ENCODE measurements at regions not wholly inside any gene's neighbourhood (a gene's known extent, or its start where the extent isn't known, plus 50 kb on each side); places are given as distances from the start of the nearest gene placed in this dataset.

DNA sequence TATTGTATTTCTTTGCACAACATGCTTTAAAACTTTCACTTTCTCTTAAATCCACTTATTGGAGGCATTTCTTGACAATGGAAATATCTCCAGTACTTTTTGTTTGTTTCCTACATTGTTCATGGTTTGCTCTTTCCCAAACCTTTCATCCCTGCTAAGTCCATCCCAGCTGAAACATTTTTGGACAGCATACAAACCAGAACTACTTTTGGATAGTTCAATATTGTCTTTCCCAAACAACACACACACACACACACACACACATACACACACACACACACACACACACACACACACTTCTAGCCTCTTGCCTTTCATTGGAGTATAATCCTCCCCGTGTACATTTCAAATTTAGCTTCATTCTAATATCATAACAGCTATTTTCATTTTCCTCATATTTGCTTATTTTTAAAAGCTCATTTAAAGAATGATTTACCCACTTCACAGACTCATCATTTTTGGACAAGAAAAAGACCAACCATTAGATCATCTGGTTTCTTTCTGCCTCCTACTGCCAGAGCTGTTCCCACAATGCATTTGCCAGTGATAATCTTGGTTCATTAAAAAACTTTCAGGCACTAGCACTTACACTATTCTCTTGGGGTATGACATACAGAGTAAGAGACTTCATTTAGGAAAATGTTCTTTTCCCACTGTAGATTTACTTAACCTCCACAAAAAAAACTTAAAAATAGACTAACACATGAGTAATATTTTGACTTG lies 248.1 kb downstream of the CD109 start:
- no peak for TF ChIP-seq EZH2 (IDR thresholded peaks at IDR 0.05; ENCODE audit: borderline replicate concordance, low read depth, low read length, severe bottlenecking)
- TF ChIP-seq, protein P1, sequence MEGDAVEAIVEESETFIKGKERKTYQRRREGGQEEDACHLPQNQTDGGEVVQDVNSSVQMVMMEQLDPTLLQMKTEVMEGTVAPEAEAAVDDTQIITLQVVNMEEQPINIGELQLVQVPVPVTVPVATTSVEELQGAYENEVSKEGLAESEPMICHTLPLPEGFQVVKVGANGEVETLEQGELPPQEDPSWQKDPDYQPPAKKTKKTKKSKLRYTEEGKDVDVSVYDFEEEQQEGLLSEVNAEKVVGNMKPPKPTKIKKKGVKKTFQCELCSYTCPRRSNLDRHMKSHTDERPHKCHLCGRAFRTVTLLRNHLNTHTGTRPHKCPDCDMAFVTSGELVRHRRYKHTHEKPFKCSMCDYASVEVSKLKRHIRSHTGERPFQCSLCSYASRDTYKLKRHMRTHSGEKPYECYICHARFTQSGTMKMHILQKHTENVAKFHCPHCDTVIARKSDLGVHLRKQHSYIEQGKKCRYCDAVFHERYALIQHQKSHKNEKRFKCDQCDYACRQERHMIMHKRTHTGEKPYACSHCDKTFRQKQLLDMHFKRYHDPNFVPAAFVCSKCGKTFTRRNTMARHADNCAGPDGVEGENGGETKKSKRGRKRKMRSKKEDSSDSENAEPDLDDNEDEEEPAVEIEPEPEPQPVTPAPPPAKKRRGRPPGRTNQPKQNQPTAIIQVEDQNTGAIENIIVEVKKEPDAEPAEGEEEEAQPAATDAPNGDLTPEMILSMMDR (IDR thresholded peaks at IDR 0.05; ENCODE audit: borderline replicate concordance, extremely low read depth, low read length, poor library complexity, severe bottlenecking): no peak
